SIG-M5 (cell line): ENCODE measurements at regions not wholly inside any gene's neighbourhood (a gene's known extent, or its start where the extent isn't known, plus 50 kb on each side); places are given as distances from the start of the nearest gene placed in this dataset.
"Not testable (repeated sequence)": the region's sequence is repeated elsewhere in the genome, so short reads cannot be mapped to it uniquely, and the experiment has no call there.

Experiments
- DNase-seq: peaks from one replicate; lab custom pipeline; 2025; lab: John Stamatoyannopoulos, UW

GRCh38 chr6:4677011-4677750 is 99.0 kb upstream of the CDYL start:
- no peak for DNase-seq

DNA sequence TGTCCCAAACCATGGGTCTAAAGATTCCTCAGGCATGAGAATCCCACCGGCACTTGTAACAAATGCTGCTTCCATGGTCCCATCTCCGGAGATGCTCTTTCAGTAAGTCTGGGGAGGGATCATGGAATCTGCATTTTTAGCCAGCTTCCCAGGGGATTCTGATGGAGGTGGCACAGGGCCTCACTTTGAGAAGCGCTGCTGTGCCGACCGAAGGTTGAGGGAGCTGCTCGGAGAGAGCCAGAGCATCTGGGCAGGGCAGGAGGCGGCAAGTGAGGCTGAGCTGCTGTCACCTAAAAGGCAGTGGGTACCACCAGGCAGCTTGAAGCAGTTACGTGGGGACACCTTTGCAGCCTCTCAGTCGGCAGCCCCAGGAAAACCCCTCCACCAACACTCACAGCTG is 100.2 kb upstream of the CDYL start:
- no peak for DNase-seq

- no peak for DNase-seq
These were observed 101.1 kb upstream of the CDYL start for GRCh38 chr6:4675121-4675520.

DNA sequence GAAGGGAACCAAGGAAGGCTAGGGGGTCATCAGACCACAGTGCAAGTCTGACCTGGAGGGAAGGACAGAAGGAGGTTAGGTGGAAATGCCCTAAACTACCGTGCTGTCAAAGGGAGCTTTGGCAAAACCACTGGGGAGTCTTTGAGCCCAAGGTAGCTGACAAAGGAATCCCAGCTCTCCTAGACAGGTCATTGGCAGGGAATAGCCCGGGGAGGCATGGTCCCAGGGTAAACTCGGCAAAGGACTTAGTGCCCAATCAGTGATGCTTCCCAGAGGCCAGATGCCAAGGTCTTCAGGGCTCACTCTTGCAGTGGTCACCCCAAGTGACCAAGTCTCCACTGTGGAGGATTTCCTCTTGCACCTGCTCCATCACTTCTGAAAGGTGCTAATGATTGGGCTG is 102.3 kb upstream of the CDYL start:
- no peak for DNase-seq

DNA sequence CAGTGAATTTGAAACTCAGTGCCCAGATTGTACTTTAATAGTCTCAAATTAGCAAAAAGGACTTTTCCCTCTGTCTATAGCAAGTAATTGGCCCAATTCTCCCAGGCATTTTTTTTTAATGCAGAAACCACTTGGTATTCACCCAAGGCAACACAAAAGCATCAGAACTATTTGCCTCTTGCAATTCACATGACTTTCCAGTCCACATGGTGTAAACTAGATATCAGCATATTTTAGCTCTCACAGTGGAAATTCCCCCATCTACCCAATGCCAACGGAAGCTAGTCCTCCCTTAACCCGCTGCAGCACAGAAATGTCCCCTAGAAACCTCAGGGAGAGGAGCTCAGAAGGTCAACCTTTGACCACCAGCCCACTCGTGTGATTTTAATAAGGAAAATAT is 103.4 kb upstream of the CDYL start:
- DNase-seq = no peak

GRCh38 chr6:4671587-4672115 is 104.6 kb upstream of the CDYL start:
- no peak for DNase-seq

- no peak for DNase-seq
These were observed 105.3 kb upstream of the CDYL start for GRCh38 chr6:4670824-4671409.

- DNase-seq = no peak
These were observed 105.9 kb upstream of the CDYL start for GRCh38 chr6:4670290-4670689.

DNA sequence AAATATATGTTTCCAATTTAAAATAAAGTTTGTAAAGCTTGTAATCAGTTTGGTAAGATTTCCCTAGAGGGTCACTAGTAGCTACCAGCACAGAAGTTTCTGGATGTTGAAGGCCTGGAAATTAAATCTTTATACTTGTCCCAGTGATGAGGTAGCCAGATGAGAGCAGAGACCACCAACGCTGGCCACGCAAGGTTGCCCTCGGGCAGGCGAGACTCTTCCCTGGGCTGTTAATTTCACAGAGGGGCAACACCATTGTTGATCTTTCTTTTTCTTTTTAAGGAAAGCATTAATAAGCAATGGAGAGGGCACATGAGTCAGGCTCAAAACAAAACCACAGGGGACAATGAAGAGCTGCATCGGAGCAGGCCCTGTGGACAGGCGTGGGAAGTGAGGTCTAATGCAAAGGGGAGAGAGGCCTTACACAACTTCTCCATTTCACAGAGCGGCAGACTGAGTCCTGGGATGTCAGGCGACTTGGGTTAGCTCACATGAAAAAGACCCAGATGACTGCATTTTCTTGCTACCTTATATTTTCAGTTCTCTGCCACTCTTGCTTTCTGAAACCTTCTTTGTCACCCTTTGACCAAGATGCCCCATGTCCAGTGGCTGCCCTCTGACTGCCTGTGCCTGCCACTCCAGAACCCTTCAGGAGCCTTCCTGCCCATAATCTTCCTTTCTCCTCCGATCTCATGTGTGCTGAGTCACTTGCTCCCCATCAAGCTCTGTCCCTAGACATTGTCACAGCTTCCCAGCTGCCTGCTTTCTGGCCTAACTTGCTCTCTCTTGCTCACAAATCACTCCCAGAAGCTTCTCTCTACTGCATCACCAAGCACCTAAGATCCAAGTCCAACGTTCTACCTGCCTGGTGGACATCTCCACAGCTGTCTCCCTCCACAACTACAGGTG is 107.7 kb upstream of the CDYL start:
- DNase-seq = no peak

DNA sequence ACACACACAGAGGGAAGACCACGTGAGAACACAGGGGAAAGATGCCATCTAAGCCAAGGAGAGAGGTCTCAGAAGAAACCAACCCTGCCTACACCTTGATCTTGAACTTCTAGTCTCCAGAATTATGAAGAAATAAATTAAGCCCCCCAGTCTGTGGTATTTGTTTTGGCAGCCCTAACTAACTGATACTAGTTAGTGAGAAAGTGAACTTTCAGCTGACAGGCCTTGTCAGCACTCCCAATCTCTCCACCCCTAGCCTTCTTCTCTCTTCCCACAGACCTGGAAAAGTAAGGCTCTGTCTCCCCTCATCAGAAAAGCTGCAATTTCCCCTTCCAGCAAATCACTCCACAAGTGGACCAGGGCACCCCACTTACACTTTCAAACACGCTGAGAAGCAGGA is 108.6 kb upstream of the CDYL start:
- DNase-seq = no peak

DNA sequence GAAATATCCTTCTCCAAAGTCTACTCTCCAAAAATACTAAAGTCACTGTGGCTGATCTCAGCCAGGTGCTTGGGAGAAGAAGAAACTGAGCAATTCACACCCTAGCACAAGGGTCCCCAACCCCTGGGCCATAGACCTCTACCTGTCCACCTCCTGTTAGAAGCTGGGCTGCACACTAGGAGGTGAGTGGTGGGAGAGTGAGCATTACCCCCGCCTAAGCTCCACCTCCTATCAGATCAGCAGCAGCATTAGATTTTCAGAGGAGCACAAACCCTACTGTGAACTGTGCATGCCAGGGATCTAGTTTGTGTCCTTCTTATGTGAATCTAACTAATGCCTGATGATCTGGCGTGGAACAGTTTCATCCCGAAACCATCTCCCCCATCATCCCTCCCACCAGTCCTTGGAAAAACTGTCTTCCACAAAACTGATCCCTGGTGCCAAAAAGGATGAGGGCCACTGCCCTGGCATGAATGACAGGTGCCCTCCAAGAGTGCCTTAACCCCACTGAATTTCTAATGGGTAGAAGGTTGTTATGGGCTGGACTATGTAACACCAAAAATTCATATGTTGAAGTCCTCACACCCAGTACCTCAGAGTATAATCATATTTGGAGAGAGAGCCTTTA is 109.2 kb upstream of the CDYL start:
- DNase-seq = no peak

GRCh38 chr6:4665489-4666417 is 110.5 kb upstream of the CDYL start:
- no peak for DNase-seq

DNA sequence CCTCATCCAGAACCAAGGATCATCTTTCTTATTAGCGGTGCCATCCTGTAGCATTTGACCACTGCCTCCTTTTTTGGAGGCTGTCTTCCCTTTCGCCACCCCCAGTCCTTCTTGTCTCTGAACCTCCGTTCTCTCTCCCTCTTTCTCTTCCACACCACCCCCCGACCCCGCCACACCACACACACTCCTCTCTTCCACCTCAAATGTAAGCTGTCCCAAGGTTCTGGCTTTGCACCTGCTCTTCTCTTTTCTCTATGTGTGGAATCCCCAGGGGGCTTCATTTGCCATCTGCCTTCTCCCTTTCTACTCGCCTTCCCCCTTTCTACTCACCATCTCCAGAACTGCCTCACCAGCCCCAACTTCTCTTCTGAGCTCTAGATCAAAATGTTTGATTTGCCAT is 111.3 kb upstream of the CDYL start:
- DNase-seq = no peak

GRCh38 chr6:4664117-4664626 is 112.0 kb upstream of the CDYL start:
- no peak for DNase-seq

GRCh38 chr6:4662886-4663285 is 113.3 kb upstream of the CDYL start:
- DNase-seq = no peak

GRCh38 chr6:4661391-4661790 is 114.8 kb upstream of the CDYL start:
- DNase-seq = no peak

DNA sequence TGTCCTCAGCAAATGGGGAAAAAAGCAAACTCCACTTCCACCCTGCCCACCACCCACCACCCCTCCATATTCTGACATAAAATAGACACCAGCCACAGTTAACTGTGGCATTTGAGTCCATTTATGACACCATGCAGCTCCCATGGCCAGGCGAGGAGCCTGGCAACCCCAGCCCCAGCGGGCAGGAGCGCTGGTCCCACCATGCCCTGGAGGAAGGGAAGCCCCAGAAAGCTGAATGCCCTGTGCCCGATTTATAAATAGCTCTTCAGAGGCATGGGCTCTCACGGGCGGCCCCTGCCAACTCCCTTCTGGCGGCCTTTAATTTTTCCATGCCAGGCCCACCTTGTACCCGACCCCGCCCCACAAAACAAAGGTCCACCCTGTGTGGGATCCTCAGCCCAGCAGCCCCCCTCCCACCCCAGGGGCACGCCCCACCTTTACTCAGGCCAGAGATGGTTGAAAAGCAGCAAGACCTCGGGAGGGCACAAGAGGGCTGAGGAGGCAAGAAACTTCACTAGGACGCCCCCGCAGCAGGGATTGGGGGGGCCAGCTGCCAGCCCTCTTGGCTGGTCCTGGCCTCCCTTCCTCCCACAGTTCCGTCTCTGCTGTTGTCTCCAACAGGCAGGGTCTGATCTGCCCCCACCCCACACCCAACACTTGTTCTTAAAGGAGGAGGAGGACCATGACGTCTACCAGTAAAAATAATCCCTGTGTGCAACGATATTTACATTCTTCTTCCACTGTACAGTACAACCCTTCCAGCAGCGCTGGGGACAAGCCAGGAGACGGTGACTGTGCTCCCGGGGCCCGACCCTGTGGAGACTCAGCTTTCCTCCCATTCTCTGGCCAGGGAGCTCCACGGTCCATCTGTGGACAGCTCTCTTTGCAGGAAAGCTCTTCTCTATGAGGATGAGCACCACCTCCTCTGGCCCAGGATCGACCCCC is 115.6 kb upstream of the CDYL start:
- DNase-seq = no peak

DNA sequence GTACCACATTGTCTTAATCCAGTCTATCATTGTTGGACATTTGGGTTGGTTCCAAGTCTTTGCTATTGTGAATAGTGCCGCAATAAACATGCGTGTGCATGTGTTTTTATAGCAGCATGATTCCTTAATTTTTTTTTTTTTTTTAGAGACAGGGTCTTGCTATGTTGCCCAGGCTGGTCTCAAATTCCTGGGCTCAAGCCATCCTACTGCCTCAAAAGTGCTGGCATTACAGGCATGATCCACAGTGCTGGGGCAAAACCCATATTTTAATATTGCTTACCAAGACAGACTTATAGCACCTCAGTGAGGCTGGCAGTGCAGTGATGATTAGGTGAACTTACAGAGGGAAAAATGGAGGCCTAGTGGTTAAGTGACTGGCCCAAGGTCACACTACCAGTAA is 116.5 kb upstream of the CDYL start:
- not testable (repeated sequence) for DNase-seq

- DNase-seq = no peak
These were observed 117.7 kb upstream of the CDYL start for GRCh38 chr6:4658486-4658885.

DNA sequence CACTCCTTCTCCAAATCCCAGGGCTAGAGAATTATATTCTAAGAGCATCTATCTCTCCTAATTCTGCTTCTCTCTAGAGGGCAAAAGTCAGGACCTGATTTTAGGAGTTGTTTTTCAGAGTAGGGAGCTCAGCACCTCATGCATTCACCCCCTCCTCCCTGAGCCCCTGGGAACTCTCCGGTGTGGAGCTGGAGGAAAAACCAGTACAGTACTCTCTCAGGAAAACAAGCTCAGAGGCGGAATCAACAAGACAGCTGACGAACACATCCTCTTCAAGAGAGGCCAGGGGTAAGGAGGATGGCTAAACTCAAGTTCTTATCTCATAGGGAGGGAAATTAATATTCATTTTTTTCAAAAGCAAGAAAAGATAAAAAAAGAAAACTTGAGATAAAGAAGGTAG is 120.1 kb upstream of the CDYL start:
- DNase-seq = no peak
